IMR-90 (cell line): ENCODE measurements at regions not wholly inside any gene's neighbourhood (a gene's known extent, or its start where the extent isn't known, plus 50 kb on each side); places are given as distances from the start of the nearest gene placed in this dataset.

Experiments used
- BHLHE40 ChIP-seq: fragments of 150-350 bp; IDR thresholded peaks from 2 replicates; pipeline ENCODE4 v1.6.1; 2016; ENCODE audit warnings: mild to moderate bottlenecking, low read depth, low read length
- CEBPB ChIP-seq: IDR thresholded peaks from 2 replicates; pipeline ENCODE4 v1.6.1; 2012; ENCODE audit warnings: low read depth, low read length, improper control_type of control experiment
- CTCF ChIP-seq: conservative IDR thresholded peaks from 2 replicates; pipeline ENCODE4 v1.5.1; 2012; ENCODE audit warnings: mild to moderate bottlenecking, low read depth, low read length, improper control_type of control experiment
- MAFK ChIP-seq: IDR thresholded peaks from 2 replicates; pipeline ENCODE4 v1.6.1; 2012; ENCODE audit warnings: low read depth, low read length, improper control_type of control experiment
- MXI1 ChIP-seq: IDR thresholded peaks from 2 replicates; pipeline ENCODE4 v1.6.1; 2012; ENCODE audit warnings: low read depth, mild to moderate bottlenecking, low read length, moderate library complexity, borderline replicate concordance
- POLR2A ChIP-seq: IDR thresholded peaks from 2 replicates; pipeline ENCODE4 v1.6.1; 2012; ENCODE audit warnings: mild to moderate bottlenecking, low read depth, low read length
- USF2 ChIP-seq: fragments of 150-350 bp; IDR thresholded peaks from 2 replicates; pipeline ENCODE4 v1.6.1; 2017; ENCODE audit warnings: mild to moderate bottlenecking, antibody characterized with exemption, low read length, low read depth

- TF ChIP-seq CTCF: no peak
- no peak for TF ChIP-seq CEBPB
- TF ChIP-seq POLR2A: no peak
- no peak for TF ChIP-seq MAFK
- no peak for TF ChIP-seq USF2
- no peak for TF ChIP-seq BHLHE40
- TF ChIP-seq MXI1: no peak
These were observed 59.7 kb upstream of the TMEM72 start for GRCh38 chr10:44851413-44851812.
